Stimulated activated CD8-positive, alpha-beta memory T cell treated with anti-CD3 and anti-CD28 coated beads, Interleukin-7, amount 100 ng/mL, for 24 hours (primary cell): ENCODE measurements at regions not wholly inside any gene's neighbourhood (a gene's known extent, or its start where the extent isn't known, plus 50 kb on each side); places are given as distances from the start of the nearest gene placed in this dataset.
"Not testable (repeated sequence)": the region's sequence is repeated elsewhere in the genome, so short reads cannot be mapped to it uniquely, and the experiment has no call there.

Experiments used
- DNase-seq: peaks from one replicate; pipeline ENCODE4 v3.0.0-alpha.2; 2020; ENCODE audit warnings: low read depth

DNA sequence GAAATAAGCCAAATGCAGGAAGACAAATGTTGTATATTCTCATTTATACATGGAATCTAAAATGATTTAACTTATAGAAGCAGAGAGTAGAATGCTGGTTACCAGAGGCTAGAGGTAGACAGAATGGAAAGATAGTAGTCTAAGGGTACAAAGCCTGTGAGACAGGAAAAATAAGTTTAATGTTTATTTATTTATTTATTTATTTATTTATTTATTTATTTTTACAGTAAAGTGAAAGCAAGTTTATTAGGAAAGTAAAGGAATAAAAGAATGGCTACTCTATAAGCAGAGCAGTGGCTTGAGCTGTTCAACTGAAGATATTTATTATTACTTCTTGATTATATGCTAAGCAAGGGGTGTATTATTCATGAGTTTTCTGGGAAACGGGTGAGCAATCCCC, 203.2 kb downstream of the LAS1L start:
- DNase-seq = no peak

DNA sequence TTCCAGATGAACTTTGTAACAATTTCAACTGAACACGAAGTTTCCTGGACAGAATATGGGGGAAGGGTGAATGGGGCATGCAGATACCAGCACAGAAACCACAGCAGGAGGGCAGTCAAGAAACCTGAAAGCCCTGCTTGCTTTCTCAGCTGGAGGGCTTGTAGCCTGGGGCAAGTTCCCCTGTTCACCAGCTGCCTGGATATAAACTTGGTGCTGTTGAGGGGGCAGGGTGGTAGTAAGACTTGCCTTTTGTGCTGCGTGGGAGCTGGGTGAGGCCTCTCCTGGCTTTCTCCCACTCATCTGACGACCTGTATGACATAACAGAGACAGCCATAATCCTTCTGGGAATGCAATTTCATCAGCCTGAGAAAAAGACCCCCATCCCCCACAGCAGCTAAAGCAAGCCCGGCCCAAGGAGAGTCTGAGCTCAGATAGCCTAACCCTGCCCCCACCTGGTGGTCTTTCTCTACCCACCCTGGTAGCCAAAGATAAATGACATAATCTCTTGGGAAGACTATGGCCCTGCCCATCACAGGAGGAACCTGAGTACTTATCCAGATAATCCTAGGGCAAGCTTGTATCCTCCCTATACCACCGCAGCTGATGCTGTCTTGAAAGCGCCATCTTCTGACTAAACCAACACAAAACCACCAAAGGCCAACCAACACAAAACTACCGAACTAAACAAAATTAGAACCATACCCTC, 234.3 kb downstream of the LAS1L start:
- DNase-seq = no peak

- DNase-seq = not testable (repeated sequence)
Measured at GRCh38 chrX:65282905-65283304, 251.7 kb downstream of the LAS1L start.

GRCh38 chrX:65273152-65273551, 261.4 kb downstream of the LAS1L start:
- DNase-seq = no peak

DNA sequence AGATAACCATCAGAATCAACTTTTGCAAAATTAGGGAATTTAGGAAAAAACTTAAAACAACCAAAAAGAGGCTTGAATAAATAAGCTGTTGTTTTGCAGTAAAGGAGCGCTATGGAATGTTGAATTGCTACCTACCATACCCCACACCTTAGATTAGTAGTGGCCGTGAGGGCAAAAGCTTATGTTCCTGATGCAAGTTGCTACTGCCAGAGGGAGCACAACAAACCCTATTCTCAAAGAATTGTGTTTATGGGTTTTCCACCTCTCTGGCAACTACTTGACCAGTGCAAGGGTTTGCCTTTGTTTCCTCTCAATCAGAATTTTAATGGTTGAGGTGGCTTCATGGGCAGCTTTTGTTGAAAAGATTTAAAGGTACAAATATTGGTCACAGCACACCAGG, 268.1 kb downstream of the LAS1L start:
- DNase-seq = no peak

DNA sequence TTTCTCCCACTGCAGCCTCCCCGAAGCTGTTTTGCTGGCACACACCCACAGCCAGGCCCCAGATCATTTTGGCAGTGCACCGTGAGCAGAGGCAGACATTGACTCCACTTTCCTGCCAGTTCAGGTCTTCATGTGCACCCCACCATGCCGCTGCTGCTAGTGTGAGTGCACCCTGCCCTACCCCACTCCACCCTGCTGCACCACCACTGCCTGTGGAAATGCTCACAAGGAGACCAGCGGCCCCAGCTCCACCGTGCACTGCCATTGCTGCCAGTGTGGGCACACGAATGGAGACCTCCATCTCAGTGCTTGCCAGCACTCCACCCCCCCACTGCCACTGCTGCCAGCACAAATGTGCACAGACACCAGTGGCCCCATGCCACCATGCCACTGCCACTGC, 277.6 kb upstream of the ZC4H2 start:
- no peak for DNase-seq

GRCh38 chrX:65241059-65241721, 264.9 kb upstream of the ZC4H2 start:
- DNase-seq = no peak

DNA sequence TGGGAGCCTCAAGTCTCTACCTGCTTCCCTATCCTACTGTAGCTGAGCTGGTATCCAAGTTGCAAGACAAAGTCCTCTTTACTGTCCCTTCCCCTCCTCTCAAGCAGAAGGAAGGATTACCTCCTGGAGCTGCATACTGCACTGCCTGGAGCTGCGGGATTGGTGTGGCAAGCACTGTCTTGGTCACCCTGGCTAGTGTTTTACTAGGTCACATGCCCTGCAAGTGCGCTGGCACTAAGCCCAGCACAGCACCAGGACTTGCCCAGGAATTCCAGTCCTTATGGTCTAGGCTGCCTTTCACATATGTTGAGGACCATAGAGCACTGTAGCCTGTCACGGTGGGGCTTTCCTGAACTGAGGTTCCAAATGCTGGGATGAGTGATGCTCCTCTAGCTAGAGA, 227.3 kb upstream of the ZC4H2 start:
- no peak for DNase-seq

DNA sequence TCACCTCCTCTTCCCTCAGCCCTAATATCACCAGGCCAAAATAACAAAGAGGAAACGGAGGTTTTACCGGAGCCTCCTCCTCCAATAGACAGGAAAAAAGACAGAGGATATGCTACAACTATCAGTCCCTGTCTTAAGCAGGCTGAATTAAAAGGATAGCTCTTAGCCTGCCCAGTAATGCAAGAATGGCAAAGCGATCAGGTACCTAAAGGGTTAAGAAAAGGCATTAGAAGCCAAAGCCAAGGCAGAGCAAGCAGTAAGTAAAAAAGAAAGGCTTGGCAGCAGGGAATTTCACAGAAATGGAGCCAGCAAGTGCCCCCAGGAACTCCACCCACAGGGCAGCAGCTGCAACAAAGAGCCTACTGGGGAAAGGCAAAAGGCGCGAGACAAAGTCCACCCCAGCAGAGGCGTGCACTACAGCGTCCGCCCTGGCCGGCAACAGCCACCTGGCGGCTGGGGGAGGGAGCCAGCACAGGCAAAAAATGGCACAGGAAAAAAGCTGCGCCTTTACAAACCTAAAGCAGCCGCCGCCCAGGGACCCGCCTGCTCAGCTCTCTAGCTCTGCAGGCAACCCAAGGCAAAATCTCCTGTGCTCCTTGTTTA, 220.6 kb upstream of the ZC4H2 start:
- DNase-seq = no peak

GRCh38 chrX:65195621-65196020, 219.4 kb upstream of the ZC4H2 start:
- DNase-seq = no peak

- DNase-seq = no peak
Measured at GRCh38 chrX:65194547-65194946, 218.3 kb upstream of the ZC4H2 start.

GRCh38 chrX:65163325-65163724, 187.1 kb upstream of the ZC4H2 start:
- DNase-seq = not testable (repeated sequence)

- no peak for DNase-seq
Measured at GRCh38 chrX:65148232-65148631, 172.0 kb upstream of the ZC4H2 start.

DNA sequence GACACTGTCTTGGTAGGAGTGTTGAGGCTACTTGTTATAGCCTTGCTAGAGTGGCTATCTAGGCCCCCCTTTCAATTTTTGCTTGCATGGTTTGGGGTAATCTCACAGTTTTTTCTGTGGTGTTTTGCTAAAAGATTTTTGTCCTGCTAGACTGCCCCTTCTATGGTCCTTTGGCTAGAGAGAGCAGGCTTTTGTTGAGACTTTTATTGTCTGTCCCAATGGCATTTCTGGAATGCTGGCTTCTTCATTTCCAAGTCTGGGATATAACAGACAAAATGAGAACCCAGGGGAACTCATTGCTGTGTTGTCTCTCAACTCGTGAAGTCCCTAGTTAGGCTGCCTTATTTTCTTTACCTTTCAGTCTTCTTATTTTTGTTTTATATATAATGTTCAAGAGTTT, 160.2 kb upstream of the ZC4H2 start:
- no peak for DNase-seq

DNA sequence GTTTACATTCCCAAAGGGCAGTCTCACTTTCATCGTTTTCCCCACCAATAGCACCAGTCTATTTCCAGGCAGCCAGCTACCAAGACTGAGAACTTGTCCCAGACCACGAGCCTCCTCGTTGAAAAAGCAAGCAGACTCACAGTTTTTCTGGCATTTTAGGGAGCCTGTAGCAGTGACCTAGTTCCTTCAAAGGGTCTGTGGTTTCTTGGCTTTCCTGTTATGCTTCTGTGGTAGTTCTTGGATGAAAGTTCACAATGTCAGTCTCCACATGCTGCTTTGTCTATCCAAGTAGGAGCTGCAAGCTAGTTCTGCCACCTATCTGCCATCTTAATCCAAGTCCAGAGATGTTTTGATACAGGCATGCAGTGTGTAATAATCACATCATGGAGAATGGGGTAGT, 151.6 kb upstream of the ZC4H2 start:
- no peak for DNase-seq

- no peak for DNase-seq
Measured at GRCh38 chrX:65098851-65099250, 122.6 kb upstream of the ZC4H2 start.

DNA sequence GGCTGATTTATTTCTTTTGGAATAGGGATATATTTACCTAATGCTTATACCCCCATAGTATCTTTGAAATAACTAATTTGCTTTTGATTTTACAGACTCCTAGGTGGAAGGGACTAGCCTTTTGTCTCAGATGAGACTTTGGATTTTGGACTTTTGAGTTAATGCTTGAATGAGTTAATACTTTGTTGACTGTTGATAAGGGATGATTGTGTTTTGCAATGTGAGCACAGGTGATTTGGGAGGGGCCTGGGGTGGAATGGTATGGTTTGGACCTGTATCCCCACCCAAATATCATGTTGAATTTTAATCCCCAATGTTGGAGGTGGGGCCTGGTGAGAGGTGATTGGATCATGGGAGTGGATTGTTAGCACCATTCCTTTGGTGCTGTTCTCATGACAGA, 117.4 kb upstream of the ZC4H2 start:
- no peak for DNase-seq

- no peak for DNase-seq
Measured at GRCh38 chrX:65073233-65073632, 97.0 kb upstream of the ZC4H2 start.

- DNase-seq = no peak
Measured at GRCh38 chrX:65072590-65072989, 96.3 kb upstream of the ZC4H2 start.

DNA sequence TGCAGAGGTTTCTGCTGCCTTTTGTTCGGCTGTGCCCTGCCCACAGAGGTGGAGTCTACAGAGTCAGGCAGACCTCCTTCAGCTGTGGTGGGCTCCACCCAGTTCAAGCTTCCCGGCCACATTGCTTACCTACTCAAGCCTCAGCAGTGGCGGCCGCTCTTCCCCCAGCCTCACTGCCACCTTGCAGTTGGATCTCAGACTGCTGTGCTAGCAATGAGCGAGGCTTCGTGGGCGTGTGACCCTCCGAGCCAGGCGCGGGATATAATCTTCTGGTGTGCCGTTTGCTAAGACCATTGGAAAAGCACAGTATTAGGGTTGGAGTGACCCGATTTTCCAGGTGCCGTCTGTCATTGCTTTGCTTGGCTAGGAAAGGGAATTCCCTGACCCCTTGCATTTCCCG, 82.4 kb upstream of the ZC4H2 start:
- not testable (repeated sequence) for DNase-seq

- DNase-seq = no peak
Measured at GRCh38 chrX:65045001-65045400, 68.8 kb upstream of the ZC4H2 start.

GRCh38 chrX:65035446-65035770, 59.2 kb upstream of the ZC4H2 start:
- DNase-seq = no peak

- DNase-seq = peak; percentile 53
Measured at GRCh38 chrX:65034668-65035445, 58.6 kb upstream of the ZC4H2 start, which contains the start of gene ZC3H12B. ZC3H12B (plus strand) TSS chrX:65034826.
